SU-DHL-6 (cell line): ENCODE measurements at regions not wholly inside any gene's neighbourhood (a gene's known extent, or its start where the extent isn't known, plus 50 kb on each side); places are given as distances from the start of the nearest gene placed in this dataset.

Source experiments
- H2AFZ ChIP-seq: fragments of 200-600 bp; sonication (generic); 2 replicates; pipeline ENCODE4 v1.6.1; 2014; ENCODE audit warnings: low read depth, mild to moderate bottlenecking, moderate library complexity, mixed read lengths, antibody characterized with exemption, low read length; ENCODE audit not compliant: severe bottlenecking
- H3F3A ChIP-seq: fragments of 200-600 bp; shearing (Covaris generic); 2 replicates; pipeline ENCODE4 v1.6.0; 2016; ENCODE audit warnings: antibody characterized with exemption, mild to moderate bottlenecking; ENCODE audit not compliant: insufficient read depth
- H3K27ac ChIP-seq: fragments of 200-600 bp; sonication (generic); 2 replicates; pipeline ENCODE4 v1.5.1; 2016; ENCODE audit warnings: low read depth, mild to moderate bottlenecking, low read length, moderate library complexity, mixed read lengths
- H3K27me3 ChIP-seq: fragments of 200-600 bp; sonication (generic), shearing (Covaris generic); 2 replicates; pipeline ENCODE4 v1.6.0; 2014; ENCODE audit warnings: mild to moderate bottlenecking, low read length
- H3K36me3 ChIP-seq: fragments of 200-600 bp; sonication (generic); 2 replicates; pipeline ENCODE4 v1.6.1; 2014; ENCODE audit warnings: mild to moderate bottlenecking, low read length, mixed read lengths
- H3K4me2 ChIP-seq: fragments of 300-600, 200-600 bp; shearing (Covaris generic), sonication (generic); 2 replicates; pipeline ENCODE4 v1.6.0; 2014; ENCODE audit warnings: low read length, low read depth, mild to moderate bottlenecking; ENCODE audit not compliant: poor library complexity, severe bottlenecking
- H3K4me3 ChIP-seq: fragments of 200-600 bp; sonication (generic); 2 replicates; pipeline ENCODE4 v1.5.1; 2014; ENCODE audit warnings: antibody characterized with exemption, low read length, mild to moderate bottlenecking, mixed read lengths; ENCODE audit not compliant: insufficient read depth, poor library complexity, severe bottlenecking
- H3K79me2 ChIP-seq: fragments of 200-600 bp; sonication (generic); 2 replicates; pipeline ENCODE4 v1.6.1; 2014; ENCODE audit warnings: mild to moderate bottlenecking, low read length, moderate library complexity; ENCODE audit not compliant: insufficient read depth
- H3K9ac ChIP-seq: fragments of 200-600 bp; sonication (generic); 2 replicates; pipeline ENCODE4 v1.7.0; 2014; ENCODE audit warnings: mild to moderate bottlenecking, low read length
- H3K9me2 ChIP-seq: fragments of 200-600 bp; sonication (generic); replicated peaks from 2 replicates; pipeline ENCODE4 v1.6.1; 2014; ENCODE audit warnings: low read length; ENCODE audit not compliant: insufficient read depth
- H3K9me3 ChIP-seq: fragments of 200-600 bp; sonication (generic); 2 replicates; pipeline ENCODE4 v1.6.1; 2014; ENCODE audit warnings: low read length, mixed read lengths; ENCODE audit not compliant: insufficient read depth
- H4K20me1 ChIP-seq: fragments of 200-600 bp; sonication (generic); 2 replicates; pipeline ENCODE4 v1.6.1; 2014; ENCODE audit warnings: low read depth, mild to moderate bottlenecking, antibody characterized with exemption, low read length, moderate library complexity, mixed read lengths
- CTCF ChIP-seq: fragments of 200-600 bp; sonication (generic); IDR thresholded peaks from one replicate; pipeline ENCODE4 v1.5.1; 2017; ENCODE audit warnings: antibody characterized with exemption, mild to moderate bottlenecking, low read length, moderate library complexity; ENCODE audit not compliant: insufficient read depth, poor library complexity, severe bottlenecking
- EZH2phosphoT487 ChIP-seq: fragments of 200-600 bp; sonication (generic), shearing (Covaris generic); conservative IDR thresholded peaks from 2 replicates; pipeline ENCODE4 v1.6.1; 2018; ENCODE audit warnings: mild to moderate bottlenecking, antibody characterized with exemption, low read length, moderate library complexity, mixed read lengths

GRCh38 chr14:83271663-83272062, 1738.0 kb upstream of the SEL1L start:
- no peak for TF ChIP-seq EZH2phosphoT487
- no peak for TF ChIP-seq CTCF
- H3K9me3 ChIP-seq, result no peaks in the 10 kb centered on the region

GRCh38 chr14:83280719-83281118, 1747.1 kb upstream of the SEL1L start:
- Histone ChIP-seq H3K9ac (no peak overlapping the region), H3K79me2 (no peaks in the 10 kb centered on the region), H4K20me1 (no peaks in the 10 kb centered on the region), H3K36me3 (no peaks in the 10 kb centered on the region; the same call in 1 of the 2 replicates), H3K4me2 (no peak overlapping the region), H3K9me3 (no peaks in the 10 kb centered on the region), H3K9me2 (no peaks in the 10 kb centered on the region), H3K4me3 (no peak overlapping the region), H3K27me3 (no peaks in the 10 kb centered on the region), H3F3A (no peaks in the 10 kb centered on the region), H3K27ac (no peak overlapping the region), H2AFZ (no peak overlapping the region)
- TF ChIP-seq EZH2phosphoT487, result no peak
- TF ChIP-seq CTCF, result no peak

More at GRCh38 chr14:83271663-83272062, 1738.0 kb upstream of the SEL1L start:
- H3K9me2 ChIP-seq, result 0 out of 2 replicates have a peak, but pooled peaks cover 2% of the 10 kb centered on the region
- no peak overlapping the region for H3K9ac ChIP-seq
- H3K4me3 ChIP-seq, result no peak overlapping the region
- no peaks in the 10 kb centered on the region for H3K27me3 ChIP-seq
- H3K27ac ChIP-seq, result no peak overlapping the region
- H2AFZ ChIP-seq, result no peak overlapping the region
- no peaks in the 10 kb centered on the region for H3K79me2 ChIP-seq
- no peak overlapping the region for H3K4me2 ChIP-seq
- H3K36me3 ChIP-seq, result no peaks in the 10 kb centered on the region; the same call in 1 of the 2 replicates
- no peaks in the 10 kb centered on the region for H3F3A ChIP-seq
- no peaks in the 10 kb centered on the region for H4K20me1 ChIP-seq

- H3K4me2 ChIP-seq, result no peak overlapping the region
Measured at GRCh38 chr14:83282706-83283105, 1749.1 kb upstream of the SEL1L start.

More at GRCh38 chr14:83282706-83283105, 1749.1 kb upstream of the SEL1L start:
- Histone ChIP-seq H4K20me1 (no peaks in the 10 kb centered on the region), H3K9me3 (no peaks in the 10 kb centered on the region), H3K9me2 (no peaks in the 10 kb centered on the region), H3K9ac (no peak overlapping the region), H2AFZ (no peak overlapping the region), H3K36me3 (no peaks in the 10 kb centered on the region), H3K79me2 (no peaks in the 10 kb centered on the region), H3K27me3 (no peaks in the 10 kb centered on the region), H3F3A (no peaks in the 10 kb centered on the region), H3K27ac (no peak overlapping the region), H3K4me3 (no peak overlapping the region)
- no peak for TF ChIP-seq CTCF
- TF ChIP-seq EZH2phosphoT487, result no peak
